ENCODE measurements at regions not wholly inside any gene's neighbourhood (a gene's known extent, or its start where the extent isn't known, plus 50 kb on each side); places are given as distances from the start of the nearest gene placed in this dataset.

DNA sequence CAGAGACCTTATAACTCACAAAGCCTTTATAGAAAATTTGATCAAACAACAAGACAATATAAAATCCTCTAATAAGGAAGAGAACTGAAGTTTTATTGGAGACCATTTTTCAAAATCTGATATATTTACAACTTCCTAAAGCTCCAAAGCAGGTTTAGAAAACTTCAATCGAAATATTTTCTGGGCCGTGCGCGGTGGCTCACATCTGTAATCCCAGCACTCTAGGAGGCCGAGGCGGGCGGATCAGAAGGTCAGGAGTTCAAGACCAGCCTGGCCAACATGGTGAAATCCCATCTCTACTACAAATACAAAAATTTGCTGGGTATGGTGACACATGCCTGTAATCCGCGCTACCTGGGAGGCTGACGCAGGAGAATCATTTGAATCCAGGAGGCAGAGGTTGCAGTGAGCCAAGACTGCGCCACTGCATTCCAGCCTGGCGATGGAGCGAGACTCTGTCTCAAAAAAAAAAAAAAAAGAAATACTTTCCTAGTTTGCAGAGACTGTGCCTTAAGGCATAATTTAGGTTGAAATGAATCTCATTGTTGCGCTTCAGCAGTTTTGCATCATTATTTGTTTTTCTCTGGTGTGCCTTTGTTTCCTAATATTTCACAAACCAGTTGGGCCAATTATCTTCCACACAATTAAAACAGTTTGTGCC is 60.6 kb upstream of the ASIP start:
- TF ChIP-seq POLR2AphosphoS5 (IDR thresholded peaks at IDR 0.05) (no peak), CTCF (IDR thresholded peaks at IDR 0.05) (no peak)
